Activated B cell treated with CpG ODN at 0.5 μM for 24 hours (primary cell): ENCODE measurements at regions not wholly inside any gene's neighbourhood (a gene's known extent, or its start where the extent isn't known, plus 50 kb on each side); places are given as distances from the start of the nearest gene placed in this dataset.

Experiments
- ATAC-seq: fragments of 200-7000 bp; cut with Tn5 transposase; one replicate; pipeline ENCODE4 v1.10.0; 2021; ENCODE audit warnings: low read depth, mild to moderate bottlenecking, moderate library complexity
- CTCF ChIA-PET: fragments of 350-600 bp; sonication (Branson Sonifier 250); formaldehyde crosslinking; loops from one replicate; lab custom pipeline; 2021; ENCODE audit warnings: antibody characterized with exemption; lab: Charles Lee
- POLR2A ChIA-PET: fragments of 350-600 bp; sonication (Branson Sonifier 250); formaldehyde crosslinking; loops from one replicate; lab custom pipeline; 2021; ENCODE audit warnings: antibody characterized with exemption; lab: Charles Lee
- DNase-seq: peaks from one replicate; pipeline ENCODE4 v3.0.0; 2022
- H3K27ac Mint-ChIP-seq: one replicate; pipeline ENCODE4 v1.8.0; 2020; ENCODE audit warnings: mixed read lengths
- H3K27me3 Mint-ChIP-seq: one replicate; pipeline ENCODE4 v1.8.0; 2021; ENCODE audit warnings: mixed read lengths
- H3K36me3 Mint-ChIP-seq: one replicate; pipeline ENCODE4 v1.8.0; 2021; ENCODE audit warnings: low read depth, mixed read lengths
- H3K4me1 Mint-ChIP-seq: one replicate; pipeline ENCODE4 v1.8.0; 2021; ENCODE audit warnings: mixed read lengths
- H3K4me3 Mint-ChIP-seq: one replicate; pipeline ENCODE4 v1.8.0; 2020; ENCODE audit warnings: mild to moderate bottlenecking, mixed read lengths
- H3K9me3 Mint-ChIP-seq: one replicate; pipeline ENCODE4 v1.8.0; 2020; ENCODE audit warnings: mixed read lengths
- CTCF ChIP-seq: fragments of 200-600 bp; IDR thresholded peaks from one replicate; pipeline ENCODE4 v1.8.0; 2022; ENCODE audit warnings: antibody characterized with exemption, mild to moderate bottlenecking
- intact Hi-C: fragments of 100-400 bp; cut with micrococcal nuclease; formaldehyde crosslinking; loops from one replicate; pipeline ENCODE4 v1.15.1; 2024

GRCh38 chr12:19904819-19905218 lies 463.5 kb upstream of the PDE3A start:
- CTCF ChIA-PET: no interaction called here
- ATAC-seq: no peak
- intact Hi-C loops: no loop called here
- Mint-ChIP-seq H3K4me3 (no peak overlapping the region), H3K9me3 (peaks cover 5% of the 10 kb centered on the region), H3K27ac (no peak overlapping the region), H3K4me1 (no peaks in the 10 kb centered on the region), H3K27me3 (no peaks in the 10 kb centered on the region), H3K36me3 (no peaks in the 10 kb centered on the region)
- POLR2A ChIA-PET: no interaction called here
- DNase-seq: no peak
- TF ChIP-seq CTCF: no peak

- no peaks in the 10 kb centered on the region for H3K36me3 Mint-ChIP-seq
- CTCF ChIA-PET: no interaction called here
- no peak overlapping the region for H3K27ac Mint-ChIP-seq
- no peak for TF ChIP-seq CTCF
- POLR2A ChIA-PET: no interaction called here
- no peaks in the 10 kb centered on the region for H3K9me3 Mint-ChIP-seq
- no peaks in the 10 kb centered on the region for H3K4me1 Mint-ChIP-seq
- intact Hi-C loops: no loop called here
- no peaks in the 10 kb centered on the region for H3K27me3 Mint-ChIP-seq
- ATAC-seq (no peak), DNase-seq (no peak)
- H3K4me3 Mint-ChIP-seq: no peak overlapping the region
These were observed 459.5 kb upstream of the PDE3A start for GRCh38 chr12:19908830-19909229.

GRCh38 chr12:19909418-19909817 lies 458.9 kb upstream of the PDE3A start:
- H3K27me3 Mint-ChIP-seq: no peaks in the 10 kb centered on the region
- no peaks in the 10 kb centered on the region for H3K4me1 Mint-ChIP-seq
- no peak for ATAC-seq
- H3K36me3 Mint-ChIP-seq: no peaks in the 10 kb centered on the region
- H3K9me3 Mint-ChIP-seq: no peaks in the 10 kb centered on the region
- no peak for DNase-seq
- intact Hi-C loops: no loop called here
- ChIA-PET CTCF (no interaction called here), POLR2A (no interaction called here)
- H3K4me3 Mint-ChIP-seq: no peak overlapping the region
- no peak overlapping the region for H3K27ac Mint-ChIP-seq
- no peak for TF ChIP-seq CTCF

GRCh38 chr12:19910681-19911080 lies 457.7 kb upstream of the PDE3A start:
- ChIA-PET CTCF (no interaction called here), POLR2A (no interaction called here)
- Mint-ChIP-seq H3K27me3 (no peaks in the 10 kb centered on the region), H3K4me1 (no peaks in the 10 kb centered on the region), H3K36me3 (no peaks in the 10 kb centered on the region), H3K27ac (no peak overlapping the region), H3K9me3 (peaks cover 4% of the 10 kb centered on the region), H3K4me3 (no peak overlapping the region)
- TF ChIP-seq CTCF: no peak
- ATAC-seq (no peak), DNase-seq (no peak)
- intact Hi-C loops: no loop called here

GRCh38 chr12:19912991-19913390 lies 455.3 kb upstream of the PDE3A start:
- ATAC-seq: no peak
- CTCF ChIA-PET: no interaction called here
- H3K27me3 Mint-ChIP-seq: no peaks in the 10 kb centered on the region

More at GRCh38 chr12:19912991-19913390, 455.3 kb upstream of the PDE3A start:
- peaks cover 4% of the 10 kb centered on the region for H3K9me3 Mint-ChIP-seq
- H3K36me3 Mint-ChIP-seq: no peaks in the 10 kb centered on the region
- no peak for TF ChIP-seq CTCF
- DNase-seq: no peak
- no peak overlapping the region for H3K4me3 Mint-ChIP-seq
- intact Hi-C loops: no loop called here
- POLR2A ChIA-PET: interaction anchor here (0.6 kb wide), 1 partner anchor 63 kb away, joined by 4 read pairs; no protein-coding TSS in a partner anchor
- no peaks in the 10 kb centered on the region for H3K4me1 Mint-ChIP-seq
- no peak overlapping the region for H3K27ac Mint-ChIP-seq
